ENCODE measurements at regions not wholly inside any gene's neighbourhood (a gene's known extent, or its start where the extent isn't known, plus 50 kb on each side); places are given as distances from the start of the nearest gene placed in this dataset.

DNA sequence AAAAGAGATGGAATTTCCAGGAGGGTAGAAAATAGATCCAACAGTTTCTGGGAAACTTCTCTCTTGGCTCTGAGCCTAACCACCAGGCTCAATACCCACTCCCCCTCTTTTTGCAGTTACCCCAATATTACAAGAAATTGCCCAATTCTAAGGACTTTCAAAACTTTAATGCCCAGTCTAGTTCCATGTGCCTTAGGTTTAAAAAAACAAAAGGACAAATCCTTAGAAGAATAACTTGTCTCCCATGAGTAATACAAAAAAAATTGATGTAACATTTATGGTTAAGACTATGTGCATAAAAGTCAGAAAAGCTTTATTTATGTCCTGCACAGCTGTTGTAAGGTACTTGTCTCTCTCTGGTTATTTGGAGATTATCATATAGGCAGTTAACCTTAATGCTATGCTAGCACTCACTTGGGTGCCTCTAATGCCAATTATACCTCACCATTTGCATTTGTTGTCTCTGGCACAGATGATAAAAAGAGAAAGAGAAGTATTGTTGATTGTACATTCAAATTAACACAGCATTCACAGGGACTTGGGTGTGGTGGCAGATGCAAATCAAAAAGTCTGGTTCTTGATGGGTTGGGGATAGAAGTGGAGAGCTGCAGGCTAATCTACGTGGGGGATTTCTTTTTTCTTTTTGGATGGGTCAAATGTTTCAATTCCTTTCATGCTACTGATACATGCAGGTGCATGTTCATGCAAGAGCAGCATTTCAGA, 159.4 kb downstream of the PIK3R1 start:
- Histone ChIP-seq H3K4me1 (peaks cover 0 to 56% (median 21%) of the 10 kb centered on the region in 4 donors), H3K36me3 (no peaks in the 10 kb centered on the region), H3K9me3 (no peaks in the 10 kb centered on the region), H3K27ac (peak overlapping the region in 1 of 2 donors; percentile 80), H3K27me3 (no peaks in the 10 kb centered on the region), H3K4me3 (no peak overlapping the region)
- no peak for DNase-seq
- intact Hi-C loops (cut with DNase I; ENCODE audit: low total_unique reads): no loop called here
- TF ChIP-seq, protein P1, sequence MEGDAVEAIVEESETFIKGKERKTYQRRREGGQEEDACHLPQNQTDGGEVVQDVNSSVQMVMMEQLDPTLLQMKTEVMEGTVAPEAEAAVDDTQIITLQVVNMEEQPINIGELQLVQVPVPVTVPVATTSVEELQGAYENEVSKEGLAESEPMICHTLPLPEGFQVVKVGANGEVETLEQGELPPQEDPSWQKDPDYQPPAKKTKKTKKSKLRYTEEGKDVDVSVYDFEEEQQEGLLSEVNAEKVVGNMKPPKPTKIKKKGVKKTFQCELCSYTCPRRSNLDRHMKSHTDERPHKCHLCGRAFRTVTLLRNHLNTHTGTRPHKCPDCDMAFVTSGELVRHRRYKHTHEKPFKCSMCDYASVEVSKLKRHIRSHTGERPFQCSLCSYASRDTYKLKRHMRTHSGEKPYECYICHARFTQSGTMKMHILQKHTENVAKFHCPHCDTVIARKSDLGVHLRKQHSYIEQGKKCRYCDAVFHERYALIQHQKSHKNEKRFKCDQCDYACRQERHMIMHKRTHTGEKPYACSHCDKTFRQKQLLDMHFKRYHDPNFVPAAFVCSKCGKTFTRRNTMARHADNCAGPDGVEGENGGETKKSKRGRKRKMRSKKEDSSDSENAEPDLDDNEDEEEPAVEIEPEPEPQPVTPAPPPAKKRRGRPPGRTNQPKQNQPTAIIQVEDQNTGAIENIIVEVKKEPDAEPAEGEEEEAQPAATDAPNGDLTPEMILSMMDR (IDR thresholded peaks at IDR 0.05): no peak

DNA sequence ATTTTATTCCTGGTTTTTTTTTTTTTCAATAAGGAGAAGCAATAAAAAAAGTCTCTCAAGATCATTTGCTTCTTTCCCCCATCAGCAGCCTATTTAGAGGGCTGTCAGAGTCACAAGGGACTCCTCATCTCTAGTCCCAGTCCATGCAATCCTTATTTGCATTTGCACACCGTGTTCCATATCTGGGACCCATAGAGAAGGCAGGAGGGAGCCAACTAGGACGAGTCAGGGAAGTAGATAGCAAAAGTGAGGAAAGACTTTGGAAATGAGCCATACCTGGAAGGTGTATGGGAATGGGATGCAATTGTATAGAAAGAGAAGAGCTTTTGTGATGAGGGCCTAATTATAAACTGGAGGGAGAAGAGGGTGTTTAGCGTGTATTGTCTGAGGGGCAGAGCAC, 160.0 kb downstream of the PIK3R1 start:
- no peaks in the 10 kb centered on the region for H3K36me3 ChIP-seq
- H3K9me3 ChIP-seq: no peaks in the 10 kb centered on the region
- TF ChIP-seq, protein P1 (IDR thresholded peaks at IDR 0.05): no peak
- DNase-seq: no peak
- no peak overlapping the region for H3K4me3 ChIP-seq
- intact Hi-C loops (cut with DNase I; ENCODE audit: low total_unique reads): no loop called here
- peak overlapping the region in 1 of 2 donors; percentile 80 for H3K27ac ChIP-seq
- peaks cover 0 to 62% (median 23%) of the 10 kb centered on the region in 4 donors for H3K4me1 ChIP-seq
- H3K27me3 ChIP-seq: no peaks in the 10 kb centered on the region

DNA sequence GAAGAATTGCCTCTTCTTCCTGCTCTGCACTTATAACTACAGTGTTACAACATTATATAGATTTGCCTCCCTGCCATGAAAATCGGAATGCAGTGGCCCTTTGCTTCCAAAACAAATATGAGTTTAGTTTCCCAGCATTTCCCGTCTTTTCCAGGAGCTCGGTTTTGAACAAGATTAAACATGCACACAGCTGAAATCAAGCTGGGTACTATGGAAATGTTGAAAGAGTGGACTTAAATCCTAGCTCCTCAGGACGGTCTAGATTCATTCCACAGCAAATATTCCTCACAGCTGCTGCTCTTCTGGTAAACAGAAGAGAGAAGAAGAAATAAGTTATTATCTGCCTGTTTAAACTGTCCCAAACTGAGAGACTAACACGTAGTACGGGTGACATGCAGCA, 161.4 kb downstream of the PIK3R1 start:
- Histone ChIP-seq H3K27me3 (no peaks in the 10 kb centered on the region), H3K4me3 (peak overlapping the region in 1 of 2 donors; percentile 14), H3K4me1 (peaks cover 0 to 76% (median 34%) of the 10 kb centered on the region in 4 donors), H3K36me3 (no peaks in the 10 kb centered on the region), H3K9me3 (no peaks in the 10 kb centered on the region), H3K27ac (peak overlapping the region; percentile 71 to 80)
- TF ChIP-seq, protein P1 (IDR thresholded peaks at IDR 0.05): no peak
- DNase-seq: no peak
- intact Hi-C loops (cut with DNase I; ENCODE audit: low total_unique reads): no loop called here

DNA sequence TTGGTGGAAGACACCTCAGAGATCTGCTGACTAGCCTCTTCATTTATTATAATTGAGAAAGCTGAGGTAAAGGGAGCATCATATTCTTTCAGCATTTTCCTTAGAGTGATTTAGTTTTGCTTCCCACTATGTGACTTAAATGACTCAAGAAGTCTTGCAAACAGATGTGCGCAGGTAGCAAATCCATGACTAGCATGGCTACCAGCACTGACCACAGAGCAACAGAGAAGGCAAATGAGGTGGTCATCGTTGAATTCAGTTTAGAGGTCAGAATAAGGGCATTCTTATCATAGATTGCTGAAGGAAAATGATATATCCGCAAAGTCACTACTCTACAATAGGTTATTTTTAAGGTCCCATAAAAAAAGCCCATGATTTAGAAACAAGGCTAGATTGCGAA, 162.2 kb downstream of the PIK3R1 start:
- no peaks in the 10 kb centered on the region for H3K27me3 ChIP-seq
- no peaks in the 10 kb centered on the region for H3K36me3 ChIP-seq
- no peak for DNase-seq
- H3K4me3 ChIP-seq: no peak overlapping the region
- TF ChIP-seq, protein P1 (IDR thresholded peaks at IDR 0.05): no peak
- peak overlapping the region; percentile 71 to 80 for H3K27ac ChIP-seq
- H3K4me1 ChIP-seq: peaks cover 0 to 84% (median 38%) of the 10 kb centered on the region in 4 donors
- intact Hi-C loops (cut with DNase I; ENCODE audit: low total_unique reads): no loop called here
- H3K9me3 ChIP-seq: no peaks in the 10 kb centered on the region

DNA sequence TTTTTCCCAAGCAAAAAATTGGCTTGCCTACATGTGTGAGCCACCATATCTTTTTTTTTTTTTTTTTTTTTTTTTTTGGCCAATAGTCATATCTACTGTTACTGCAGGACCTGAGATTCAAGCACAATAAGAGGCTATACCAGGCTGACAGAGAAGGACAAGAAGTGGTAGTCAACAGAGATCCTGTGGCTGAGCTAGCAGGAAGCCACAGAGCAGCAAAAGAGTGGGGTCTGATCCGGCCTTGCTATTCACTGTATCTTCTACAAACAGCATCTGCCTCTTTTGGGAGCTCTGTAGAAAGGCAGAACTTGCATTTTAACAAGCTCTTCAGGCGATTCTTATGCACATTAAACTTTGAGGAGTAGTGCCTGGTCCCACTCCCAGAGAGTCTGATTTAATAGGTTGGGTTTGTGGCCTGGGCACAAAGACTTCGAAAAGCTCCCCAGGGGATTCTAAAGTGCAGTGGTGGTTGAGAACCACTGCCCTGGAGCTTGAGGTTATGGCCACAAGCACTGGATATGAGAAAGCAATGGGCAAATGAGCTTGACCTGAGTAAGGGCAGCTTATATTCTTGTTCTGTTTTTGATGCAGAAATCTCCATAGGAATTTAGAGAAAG, 162.8 kb downstream of the PIK3R1 start:
- no peak for DNase-seq
- H3K4me3 ChIP-seq: no peak overlapping the region
- H3K4me1 ChIP-seq: peaks cover 0 to 90% (median 41%) of the 10 kb centered on the region in 4 donors
- intact Hi-C loops (cut with DNase I; ENCODE audit: low total_unique reads): no loop called here
- peak overlapping the region; percentile 74 to 80 for H3K27ac ChIP-seq
- H3K27me3 ChIP-seq: no peaks in the 10 kb centered on the region
- no peaks in the 10 kb centered on the region for H3K9me3 ChIP-seq
- TF ChIP-seq, protein P1 (IDR thresholded peaks at IDR 0.05): no peak
- no peaks in the 10 kb centered on the region for H3K36me3 ChIP-seq
